H9 (cell line): ENCODE measurements at regions not wholly inside any gene's neighbourhood (a gene's known extent, or its start where the extent isn't known, plus 50 kb on each side); places are given as distances from the start of the nearest gene placed in this dataset.

ENCODE experiments used
- DNase-seq: peaks from one replicate; pipeline ENCODE4 v3.0.0-alpha.2; 2017
- H2AFZ ChIP-seq: one replicate; pipeline ENCODE4 v1.6.1; 2013; ENCODE audit warnings: mild to moderate bottlenecking, low read length, control low read depth, moderate library complexity
- H2AK5ac ChIP-seq: 2 replicates; pipeline ENCODE4 v1.6.1; 2013; ENCODE audit warnings: low read length, control low read depth, mixed read lengths; ENCODE audit not compliant: insufficient read length
- H2BK120ac ChIP-seq: one replicate; pipeline ENCODE4 v1.6.1; 2013; ENCODE audit warnings: low read depth, mild to moderate bottlenecking, low read length, control low read depth, inconsistent platforms; ENCODE audit not compliant: poor library complexity, severe bottlenecking
- H2BK12ac ChIP-seq: 2 replicates; pipeline ENCODE4 v1.6.1; 2013; ENCODE audit warnings: low read length, control low read depth, mixed read lengths, low read depth; ENCODE audit not compliant: insufficient read length
- H2BK15ac ChIP-seq: 2 replicates; pipeline ENCODE4 v1.6.1; 2013; ENCODE audit warnings: low read depth, low read length, control low read depth
- H2BK20ac ChIP-seq: one replicate; pipeline ENCODE4 v1.6.1; 2013; ENCODE audit warnings: low read depth, mild to moderate bottlenecking, low read length, control low read depth, inconsistent platforms; ENCODE audit not compliant: poor library complexity, severe bottlenecking
- H2BK5ac ChIP-seq: 2 replicates; pipeline ENCODE4 v1.6.1; 2013; ENCODE audit warnings: low read length, control low read depth, mixed read lengths; ENCODE audit not compliant: insufficient read length
- H3K14ac ChIP-seq: 2 replicates; pipeline ENCODE4 v1.6.1; 2013; ENCODE audit warnings: low read length, control low read depth; ENCODE audit not compliant: insufficient read depth
- H3K18ac ChIP-seq: 2 replicates; pipeline ENCODE4 v1.6.1; 2013; ENCODE audit warnings: low read depth, mild to moderate bottlenecking, mixed read lengths, low read length, control low read depth; ENCODE audit not compliant: insufficient read length
- H3K23ac ChIP-seq: 2 replicates; pipeline ENCODE4 v1.6.1; 2013; ENCODE audit warnings: low read length, control low read depth, mixed read lengths, low read depth; ENCODE audit not compliant: insufficient read length
- H3K23me2 ChIP-seq: 2 replicates; pipeline ENCODE4 v1.6.1; 2013; ENCODE audit warnings: low read depth, mild to moderate bottlenecking, mixed read lengths, low read length, control low read depth; ENCODE audit not compliant: insufficient read length, poor library complexity, severe bottlenecking
- H3K27ac ChIP-seq: 2 replicates; pipeline ENCODE4 v1.5.1; 2013; ENCODE audit warnings: low read length, control low read depth, mixed read lengths, low read depth; ENCODE audit not compliant: insufficient read length
- H3K27me3 ChIP-seq: 2 replicates; pipeline ENCODE4 v1.6.1; 2013; ENCODE audit warnings: low read length, control low read depth, inconsistent platforms; ENCODE audit not compliant: insufficient read depth
- H3K4ac ChIP-seq: 2 replicates; pipeline ENCODE4 v1.6.1; 2013; ENCODE audit warnings: low read depth, mild to moderate bottlenecking, control low read depth, inconsistent platforms, low read length, moderate library complexity
- H3K4me1 ChIP-seq: 2 replicates; pipeline ENCODE4 v1.6.1; 2013; ENCODE audit warnings: low read length, control low read depth, inconsistent platforms; ENCODE audit not compliant: insufficient read depth
- H3K4me2 ChIP-seq: 2 replicates; pipeline ENCODE4 v1.6.1; 2013; ENCODE audit warnings: low read length, control low read depth, mixed read lengths; ENCODE audit not compliant: insufficient read length, insufficient read depth
- H3K56ac ChIP-seq: 2 replicates; pipeline ENCODE4 v1.6.1; 2013; ENCODE audit warnings: low read depth, mild to moderate bottlenecking, mixed read lengths, low read length, control low read depth; ENCODE audit not compliant: insufficient read length
- H3K79me1 ChIP-seq: 2 replicates; pipeline ENCODE4 v1.6.1; 2013; ENCODE audit warnings: low read depth, mild to moderate bottlenecking, moderate library complexity, low read length, control low read depth, inconsistent platforms; ENCODE audit not compliant: insufficient read depth, poor library complexity, severe bottlenecking
- H3K79me2 ChIP-seq: 2 replicates; pipeline ENCODE4 v1.6.1; 2013; ENCODE audit warnings: low read length, control low read depth, inconsistent platforms; ENCODE audit not compliant: insufficient read depth
- H3K9ac ChIP-seq: 2 replicates; pipeline ENCODE4 v1.6.1; 2013; ENCODE audit warnings: low read length, control low read depth, mixed read lengths; ENCODE audit not compliant: insufficient read length; ENCODE audit errors: extremely low read depth
- H3K9me3 ChIP-seq: one replicate; pipeline ENCODE4 v1.6.1; 2013; ENCODE audit warnings: low read depth, low read length, inconsistent platforms; ENCODE audit not compliant: control insufficient read depth
- H3T11ph ChIP-seq: one replicate; pipeline ENCODE4 v1.6.1; 2013; ENCODE audit warnings: mild to moderate bottlenecking, low read length, control low read depth, inconsistent platforms
- H4K20me1 ChIP-seq: one replicate; pipeline ENCODE4 v1.6.1; 2013; ENCODE audit not compliant: control insufficient read depth, insufficient read length, insufficient read depth
- H4K5ac ChIP-seq: 2 replicates; pipeline ENCODE4 v1.6.1; 2013; ENCODE audit warnings: low read depth, mild to moderate bottlenecking, mixed read lengths, low read length, control low read depth; ENCODE audit not compliant: insufficient read length
- H4K8ac ChIP-seq: replicated peaks from 2 replicates; pipeline ENCODE4 v1.6.1; 2013; ENCODE audit warnings: low read length, control low read depth, mixed read lengths, low read depth; ENCODE audit not compliant: insufficient read length
- H4K91ac ChIP-seq: 2 replicates; pipeline ENCODE4 v1.6.1; 2013; ENCODE audit warnings: low read depth, mild to moderate bottlenecking, moderate library complexity, mixed read lengths, low read length, control low read depth; ENCODE audit not compliant: insufficient read length
- H3K27ac Mint-ChIP-seq, 3 experiments: 2 replicates in 2 of 3; 3 replicates in 1 of 3; pipeline ENCODE4 v1.8.0; 2020 to 2021; ENCODE audit warnings: mixed read lengths in 3 of 3, mild to moderate bottlenecking in 1 of 3, moderate library complexity in 1 of 3
- H3K27me3 Mint-ChIP-seq: 2 replicates; pipeline ENCODE4 v1.8.0; 2021; ENCODE audit warnings: low read depth, mild to moderate bottlenecking, moderate library complexity, mixed read lengths
- H3K36me3 Mint-ChIP-seq, 3 experiments: 2 replicates in 2 of 3; 3 replicates in 1 of 3; pipeline ENCODE4 v1.8.0; 2020 to 2021; ENCODE audit warnings: low read depth in 3 of 3, mixed read lengths in 3 of 3; ENCODE audit not compliant: insufficient read depth in 1 of 3
- H3K4me1 Mint-ChIP-seq, 2 experiments: 2 replicates each; pipeline ENCODE4 v1.8.0; 2020; ENCODE audit warnings: mixed read lengths in 2 of 2
- H3K4me3 Mint-ChIP-seq, 2 experiments: 2 replicates in 1 of 2; 3 replicates in 1 of 2; pipeline ENCODE4 v1.8.0; 2020 to 2021; ENCODE audit warnings: mild to moderate bottlenecking in 2 of 2, mixed read lengths in 2 of 2, moderate library complexity in 1 of 2
- H3K9me3 Mint-ChIP-seq, 2 experiments: 2 replicates in 1 of 2; 3 replicates in 1 of 2; pipeline ENCODE4 v1.8.0; 2020; ENCODE audit warnings: mild to moderate bottlenecking in 2 of 2, mixed read lengths in 2 of 2, moderate library complexity in 1 of 2
- WGBS: extraction: QIAGEN DNeasy Blood & Tissue Kit; methylation state at CpG from one replicate; pipeline ENCODE4 v1.1.7; 2013; ENCODE audit warnings: missing lambda C conversion rate, low lambda C conversion rate, mixed read lengths; ENCODE audit not compliant: insufficient read length; ENCODE audit errors: extremely low coverage; 5-methylcytosine and 5-hydroxymethylcytosine counted together
- TF ChIP-seq, protein P1 (sequence below): fragments of 200-600 bp; sonication (generic); conservative IDR thresholded peaks from 3 replicates; pipeline ENCODE4 v1.8.0; 2021; ENCODE audit warnings: antibody characterized with exemption, mild to moderate bottlenecking

DNA sequence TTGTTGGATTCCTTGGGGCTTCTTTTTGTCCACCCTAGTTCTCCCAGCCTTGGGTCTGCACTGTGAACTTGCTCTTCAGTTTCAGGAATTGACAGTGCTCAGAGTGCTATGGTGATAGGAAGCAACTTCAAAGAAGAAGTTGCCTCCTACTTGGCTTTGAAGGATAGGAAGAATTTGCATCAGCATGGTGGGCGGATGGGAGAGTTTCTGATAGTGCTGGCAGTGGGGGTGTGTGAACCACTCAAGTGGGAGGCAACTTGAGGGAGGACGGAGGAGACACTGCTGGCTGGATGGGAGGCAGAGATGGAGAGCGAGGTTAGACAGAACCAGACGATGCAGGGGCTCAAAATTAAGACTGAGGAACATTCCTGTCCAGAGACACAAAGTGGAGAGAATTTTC lies 164.4 kb upstream of the SKOR2 start:
- Mint-ChIP-seq H3K27me3 (peaks cover 79% of the 10 kb centered on the region), H3K4me1 (peaks cover 30 to 36% of the 10 kb centered on the region in 2 experiments), H3K9me3 (no peaks in the 10 kb centered on the region), H3K27ac (no peak overlapping the region), H3K4me3 (no peak overlapping the region), H3K36me3 (no peaks in the 10 kb centered on the region)
- Histone ChIP-seq H3K23ac (no peak overlapping the region), H2BK12ac (no peak overlapping the region), H3K79me1 (no peaks in the 10 kb centered on the region), H3K18ac (no peak overlapping the region), H3K14ac (no peak overlapping the region), H4K5ac (no peak overlapping the region), H4K8ac (no peak overlapping the region), H2AK5ac (no peak overlapping the region), H3K4ac (no peak overlapping the region), H2BK20ac (no peak overlapping the region), H3K27ac (no peak overlapping the region), H2BK120ac (no peak overlapping the region), H3T11ph (no peak overlapping the region), H3K4me2 (no peak overlapping the region), H2AFZ (no peak overlapping the region), H3K79me2 (no peaks in the 10 kb centered on the region), H3K27me3 (peaks cover 18% of the 10 kb centered on the region; the same call in 1 of the 2 replicates), H3K4me1 (0 out of 2 replicates have a peak, but pooled peaks cover 6% of the 10 kb centered on the region), H4K91ac (no peak overlapping the region), H3K23me2 (no peaks in the 10 kb centered on the region), H3K9ac (no peak overlapping the region), H4K20me1 (no peaks in the 10 kb centered on the region), H3K9me3 (no peaks in the 10 kb centered on the region), H2BK15ac (no peak overlapping the region), H2BK5ac (no peak overlapping the region), H3K56ac (no peak overlapping the region)
- no peak for DNase-seq
- WGBS: no CpG with 5 or more reads among the region's 4 CpGs
- TF ChIP-seq, protein P1, sequence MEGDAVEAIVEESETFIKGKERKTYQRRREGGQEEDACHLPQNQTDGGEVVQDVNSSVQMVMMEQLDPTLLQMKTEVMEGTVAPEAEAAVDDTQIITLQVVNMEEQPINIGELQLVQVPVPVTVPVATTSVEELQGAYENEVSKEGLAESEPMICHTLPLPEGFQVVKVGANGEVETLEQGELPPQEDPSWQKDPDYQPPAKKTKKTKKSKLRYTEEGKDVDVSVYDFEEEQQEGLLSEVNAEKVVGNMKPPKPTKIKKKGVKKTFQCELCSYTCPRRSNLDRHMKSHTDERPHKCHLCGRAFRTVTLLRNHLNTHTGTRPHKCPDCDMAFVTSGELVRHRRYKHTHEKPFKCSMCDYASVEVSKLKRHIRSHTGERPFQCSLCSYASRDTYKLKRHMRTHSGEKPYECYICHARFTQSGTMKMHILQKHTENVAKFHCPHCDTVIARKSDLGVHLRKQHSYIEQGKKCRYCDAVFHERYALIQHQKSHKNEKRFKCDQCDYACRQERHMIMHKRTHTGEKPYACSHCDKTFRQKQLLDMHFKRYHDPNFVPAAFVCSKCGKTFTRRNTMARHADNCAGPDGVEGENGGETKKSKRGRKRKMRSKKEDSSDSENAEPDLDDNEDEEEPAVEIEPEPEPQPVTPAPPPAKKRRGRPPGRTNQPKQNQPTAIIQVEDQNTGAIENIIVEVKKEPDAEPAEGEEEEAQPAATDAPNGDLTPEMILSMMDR: no peak
